ENCODE measurements at regions not wholly inside any gene's neighbourhood (a gene's known extent, or its start where the extent isn't known, plus 50 kb on each side); places are given as distances from the start of the nearest gene placed in this dataset.

DNA sequence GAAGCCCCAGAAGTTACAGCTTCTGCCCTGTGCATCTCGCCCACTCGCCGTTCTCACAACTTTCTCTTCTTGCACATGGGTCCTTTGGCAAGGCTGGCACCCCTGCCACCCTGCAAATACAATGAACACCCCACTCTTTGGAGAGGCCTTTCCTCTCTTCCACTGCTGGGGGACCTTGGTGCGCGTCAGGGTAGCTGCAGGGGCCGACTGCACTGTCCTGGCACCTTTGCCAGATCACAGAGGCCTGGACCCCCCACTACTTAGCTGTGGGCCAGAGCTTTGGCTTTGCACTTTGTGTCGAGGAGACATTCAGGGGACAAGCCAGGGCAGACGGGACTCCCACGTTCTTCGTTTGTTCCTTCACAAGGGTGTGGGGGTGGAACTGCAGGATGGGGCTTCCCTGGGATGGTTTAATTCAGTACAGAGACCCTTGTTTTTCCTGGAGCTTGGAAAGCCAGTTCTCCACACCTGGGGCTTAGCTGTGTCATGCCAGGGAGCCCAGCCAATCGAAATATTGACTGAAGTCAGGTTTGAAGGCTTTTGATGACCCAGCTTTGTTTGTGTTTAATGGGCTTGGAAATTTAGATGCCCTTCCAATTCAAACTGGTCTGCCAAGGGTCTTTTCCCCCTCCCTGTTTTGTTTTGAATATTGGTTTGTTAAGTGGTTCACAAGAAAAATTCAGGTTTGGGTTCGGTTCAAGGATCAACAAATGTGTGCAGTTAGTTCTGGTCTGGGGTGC, 256.1 kb upstream of the TLE3 start:
- Histone ChIP-seq H3K27me3 (replicated peaks; ENCODE audit: insufficient read depth) (no peaks in the 10 kb centered on the region), H3K4me3 (no peak overlapping the region), H3K27ac (peak overlapping the region in 1 of 2 donors; percentile 18), H3K36me3 (no peaks in the 10 kb centered on the region), H3K9me3 (no peaks in the 10 kb centered on the region), H3K4me1 (replicated peaks) (no peaks in the 10 kb centered on the region)
- intact Hi-C loops (cut with DNase I): no loop called here
- 78% methylated on average over 12 of the region's 12 CpGs for WGBS
- TF ChIP-seq POLR2A (IDR thresholded peaks at IDR 0.05): no peak
- peak; percentile 53 for TF ChIP-seq POLR2AphosphoS5 (IDR thresholded peaks at IDR 0.05)
- TF ChIP-seq, protein P1, sequence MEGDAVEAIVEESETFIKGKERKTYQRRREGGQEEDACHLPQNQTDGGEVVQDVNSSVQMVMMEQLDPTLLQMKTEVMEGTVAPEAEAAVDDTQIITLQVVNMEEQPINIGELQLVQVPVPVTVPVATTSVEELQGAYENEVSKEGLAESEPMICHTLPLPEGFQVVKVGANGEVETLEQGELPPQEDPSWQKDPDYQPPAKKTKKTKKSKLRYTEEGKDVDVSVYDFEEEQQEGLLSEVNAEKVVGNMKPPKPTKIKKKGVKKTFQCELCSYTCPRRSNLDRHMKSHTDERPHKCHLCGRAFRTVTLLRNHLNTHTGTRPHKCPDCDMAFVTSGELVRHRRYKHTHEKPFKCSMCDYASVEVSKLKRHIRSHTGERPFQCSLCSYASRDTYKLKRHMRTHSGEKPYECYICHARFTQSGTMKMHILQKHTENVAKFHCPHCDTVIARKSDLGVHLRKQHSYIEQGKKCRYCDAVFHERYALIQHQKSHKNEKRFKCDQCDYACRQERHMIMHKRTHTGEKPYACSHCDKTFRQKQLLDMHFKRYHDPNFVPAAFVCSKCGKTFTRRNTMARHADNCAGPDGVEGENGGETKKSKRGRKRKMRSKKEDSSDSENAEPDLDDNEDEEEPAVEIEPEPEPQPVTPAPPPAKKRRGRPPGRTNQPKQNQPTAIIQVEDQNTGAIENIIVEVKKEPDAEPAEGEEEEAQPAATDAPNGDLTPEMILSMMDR (IDR thresholded peaks at IDR 0.05): no peak
- DNase-seq (ENCODE audit: low spot score): peak; percentile 70

DNA sequence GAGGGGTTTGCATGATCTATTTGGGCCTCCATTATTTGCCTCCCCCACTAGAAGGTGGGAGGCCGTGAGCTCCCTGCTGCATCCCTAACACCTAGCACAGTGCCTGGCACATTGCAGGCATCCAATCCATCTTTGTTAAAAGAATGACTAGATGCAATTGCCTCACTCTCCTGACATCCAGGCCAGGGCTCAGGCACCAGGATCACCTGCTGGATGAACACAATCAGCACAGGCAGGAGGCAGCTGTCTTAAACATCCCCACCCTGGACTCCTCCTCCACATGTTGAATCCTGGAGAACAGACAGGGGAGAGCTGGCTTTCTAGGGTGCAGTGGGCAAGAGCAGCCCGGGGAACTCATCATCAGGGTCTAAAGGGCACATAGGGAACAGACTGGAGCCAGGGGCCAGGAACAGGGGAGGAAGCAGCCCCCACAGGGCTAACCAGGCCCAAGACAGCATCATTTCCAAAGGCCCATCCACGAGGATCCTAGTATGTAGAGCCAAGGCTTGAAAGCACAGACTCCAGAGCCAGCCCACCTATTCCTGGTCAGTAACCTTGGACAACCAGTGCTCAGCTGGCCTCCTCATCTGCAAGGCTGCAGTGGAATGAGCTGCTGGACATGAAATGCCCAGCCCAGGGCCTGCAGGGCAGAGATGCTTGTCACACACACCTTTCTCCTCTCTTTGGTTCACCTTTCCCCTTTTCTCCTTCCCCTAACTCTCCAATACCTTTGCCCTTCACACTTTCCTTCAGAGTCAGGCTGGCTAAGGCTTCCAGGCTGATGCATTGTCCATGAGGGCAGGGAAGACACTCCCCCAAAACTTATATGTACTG, 254.4 kb upstream of the TLE3 start:
- intact Hi-C loops (cut with DNase I): no loop called here
- H3K9me3 ChIP-seq: no peaks in the 10 kb centered on the region
- H3K27me3 ChIP-seq (replicated peaks; ENCODE audit: insufficient read depth): no peaks in the 10 kb centered on the region
- WGBS: 100% methylated on average over 3 of the region's 3 CpGs
- H3K4me3 ChIP-seq: no peak overlapping the region
- H3K36me3 ChIP-seq: no peaks in the 10 kb centered on the region
- no peaks in the 10 kb centered on the region for H3K4me1 ChIP-seq (replicated peaks)
- DNase-seq (ENCODE audit: low spot score): no peak
- no peak overlapping the region for H3K27ac ChIP-seq
- TF ChIP-seq POLR2AphosphoS5 (IDR thresholded peaks at IDR 0.05): no peak
- TF ChIP-seq, protein P1 (IDR thresholded peaks at IDR 0.05): no peak
- no peak for TF ChIP-seq POLR2A (IDR thresholded peaks at IDR 0.05)

DNA sequence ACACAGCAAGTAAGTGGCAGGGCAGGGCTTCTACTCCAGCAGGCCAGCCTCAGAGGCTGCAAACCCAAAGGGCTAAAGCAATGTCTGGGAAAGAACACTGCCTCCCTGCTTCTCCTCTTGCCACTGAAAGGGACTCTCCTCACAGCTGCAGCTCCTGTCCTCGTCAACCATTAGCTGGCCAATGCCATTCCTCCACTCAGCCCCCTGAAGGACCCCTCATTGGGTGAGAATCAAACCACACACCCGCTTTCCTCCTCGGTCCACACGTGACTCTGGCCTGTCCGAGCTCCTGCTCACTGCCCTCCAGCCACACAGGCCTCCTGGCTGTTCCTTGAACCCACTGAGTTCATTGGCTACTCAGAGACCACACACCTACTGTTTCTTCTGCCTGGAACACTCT, 253.7 kb upstream of the TLE3 start:
- 98% methylated on average over 5 of the region's 5 CpGs for WGBS
- intact Hi-C loops (cut with DNase I): no loop called here

DNA sequence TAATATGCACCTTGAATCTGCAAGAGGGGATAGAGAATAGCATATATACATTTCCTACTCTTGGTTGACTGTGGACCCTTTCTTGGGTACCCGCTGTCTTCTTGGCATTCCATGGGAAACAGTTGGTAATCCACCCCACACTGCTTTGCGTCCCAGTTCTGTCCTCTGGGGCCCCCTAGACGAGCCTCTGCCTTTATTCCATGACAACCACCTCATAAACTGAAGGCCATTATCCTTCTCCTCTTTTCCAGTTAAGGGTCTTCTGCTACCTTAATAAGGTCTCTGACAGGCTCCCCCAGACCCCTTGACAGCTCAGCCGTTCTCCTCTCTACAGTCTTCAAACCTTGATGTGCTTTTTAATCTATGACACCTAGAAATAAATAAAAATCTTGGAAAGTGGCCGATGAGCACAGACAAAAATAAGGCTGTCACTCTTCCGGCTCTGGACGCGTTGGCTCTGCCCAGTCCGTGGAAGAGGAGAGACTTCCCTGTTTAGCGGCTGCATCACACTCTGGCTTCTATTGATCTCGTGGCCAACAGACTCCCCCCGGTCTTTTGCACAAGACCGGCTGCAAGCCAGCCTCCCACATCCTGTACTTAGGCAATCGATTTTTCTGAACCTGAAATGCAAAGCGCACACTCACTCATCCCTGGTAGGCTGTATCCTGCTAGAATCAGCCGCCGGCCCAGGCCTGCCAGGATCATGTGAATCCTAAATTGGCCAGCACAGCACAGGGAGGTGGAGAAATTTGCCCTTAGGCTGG, 251.0 kb upstream of the TLE3 start:
- Histone ChIP-seq H3K4me3 (no peak overlapping the region), H3K36me3 (no peaks in the 10 kb centered on the region), H3K27ac (no peak overlapping the region), H3K27me3 (replicated peaks; ENCODE audit: insufficient read depth) (no peaks in the 10 kb centered on the region), H3K9me3 (no peaks in the 10 kb centered on the region), H3K4me1 (replicated peaks) (no peaks in the 10 kb centered on the region)
- WGBS: 40% methylated on average over 17 of the region's 17 CpGs
- no peak for TF ChIP-seq POLR2A (IDR thresholded peaks at IDR 0.05)
- peak; percentile 42 for TF ChIP-seq POLR2AphosphoS5 (IDR thresholded peaks at IDR 0.05)
- intact Hi-C loops (cut with DNase I): no loop called here
- peak; percentile 79 for DNase-seq (ENCODE audit: low spot score)

More for the DNA sequence above, 253.7 kb upstream of the TLE3 start:
- Histone ChIP-seq H3K27ac (no peak overlapping the region), H3K4me1 (replicated peaks) (no peaks in the 10 kb centered on the region), H3K36me3 (no peaks in the 10 kb centered on the region), H3K27me3 (replicated peaks; ENCODE audit: insufficient read depth) (no peaks in the 10 kb centered on the region), H3K4me3 (no peak overlapping the region), H3K9me3 (no peaks in the 10 kb centered on the region)
- TF ChIP-seq, protein P1 (IDR thresholded peaks at IDR 0.05): no peak
- TF ChIP-seq POLR2A (IDR thresholded peaks at IDR 0.05) (no peak), POLR2AphosphoS5 (IDR thresholded peaks at IDR 0.05) (no peak)
- no peak for DNase-seq (ENCODE audit: low spot score)

DNA sequence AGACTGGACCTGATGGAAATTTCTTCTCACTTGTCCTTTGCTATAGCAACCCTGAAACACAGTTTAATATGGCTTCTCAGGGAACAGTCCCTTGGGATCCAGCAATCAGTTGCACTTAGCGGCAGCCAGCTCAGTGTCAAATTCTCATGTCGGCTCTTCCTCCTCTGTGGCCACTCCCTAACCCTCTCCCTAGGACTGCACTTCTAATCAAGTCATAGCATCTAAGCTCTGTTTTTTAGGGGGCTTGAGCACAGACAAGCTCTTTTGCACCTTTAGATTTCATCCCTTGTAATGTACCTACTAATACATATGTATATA, 250.5 kb upstream of the TLE3 start:
- Histone ChIP-seq H3K4me1 (replicated peaks) (no peaks in the 10 kb centered on the region), H3K27me3 (replicated peaks; ENCODE audit: insufficient read depth) (no peaks in the 10 kb centered on the region), H3K27ac (no peak overlapping the region), H3K36me3 (no peaks in the 10 kb centered on the region), H3K9me3 (no peaks in the 10 kb centered on the region), H3K4me3 (no peak overlapping the region)
- no peak for DNase-seq (ENCODE audit: low spot score)
- TF ChIP-seq, protein P1 (IDR thresholded peaks at IDR 0.05): no peak
- TF ChIP-seq POLR2AphosphoS5 (IDR thresholded peaks at IDR 0.05) (no peak), POLR2A (IDR thresholded peaks at IDR 0.05) (no peak)
- WGBS: 55% methylated on average over 2 of the region's 2 CpGs
- intact Hi-C loops (cut with DNase I): no loop called here

Data from prostate gland (tissue), 2 donors.